ENCODE measurements at regions not wholly inside any gene's neighbourhood (a gene's known extent, or its start where the extent isn't known, plus 50 kb on each side); places are given as distances from the start of the nearest gene placed in this dataset.
"Not testable (repeated sequence)": the region's sequence is repeated elsewhere in the genome, so short reads cannot be mapped to it uniquely, and the experiment has no call there.

DNA sequence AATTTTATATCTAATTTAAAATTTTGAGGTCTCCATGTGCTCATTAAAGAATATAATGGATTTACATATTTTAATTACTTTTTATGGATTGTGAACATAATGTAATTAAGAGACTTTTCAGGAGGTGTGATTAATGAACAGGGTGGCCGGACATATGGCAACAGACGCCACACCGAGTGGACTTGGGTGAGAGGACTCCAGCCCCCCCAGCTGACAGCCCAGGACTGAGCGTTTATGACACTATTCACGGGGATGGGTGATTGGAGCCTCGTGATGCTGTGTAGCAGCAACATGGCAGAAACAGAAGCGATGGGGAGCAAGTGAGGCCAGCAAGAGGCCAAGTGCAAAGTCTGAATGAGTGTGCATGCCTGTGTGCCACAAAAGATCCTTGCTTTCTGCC is 1176.9 kb downstream of the TYW1 start:
- DNase-seq (ENCODE audit: low spot score) = no peak

DNA sequence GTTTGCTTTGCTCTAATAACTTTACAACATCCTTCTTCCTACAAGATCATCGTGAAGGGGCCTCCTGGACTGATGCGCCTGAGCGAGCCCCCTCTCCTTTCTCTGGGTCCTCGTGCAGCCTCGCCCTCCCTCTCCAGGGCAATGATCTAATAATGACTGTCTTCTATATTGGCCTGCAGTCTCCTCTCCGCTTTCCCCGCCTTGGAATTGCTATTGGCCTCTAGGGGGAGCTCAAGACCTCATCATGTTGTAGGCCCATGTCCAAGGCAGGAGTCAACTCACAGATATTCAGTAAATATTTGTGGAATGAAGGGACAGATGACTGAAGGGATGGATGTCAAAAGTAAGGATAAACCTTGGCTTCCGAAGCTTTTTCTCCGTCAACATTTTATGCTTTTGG is 1180.3 kb downstream of the TYW1 start:
- peak; percentile 68 for DNase-seq (ENCODE audit: low spot score)

DNA sequence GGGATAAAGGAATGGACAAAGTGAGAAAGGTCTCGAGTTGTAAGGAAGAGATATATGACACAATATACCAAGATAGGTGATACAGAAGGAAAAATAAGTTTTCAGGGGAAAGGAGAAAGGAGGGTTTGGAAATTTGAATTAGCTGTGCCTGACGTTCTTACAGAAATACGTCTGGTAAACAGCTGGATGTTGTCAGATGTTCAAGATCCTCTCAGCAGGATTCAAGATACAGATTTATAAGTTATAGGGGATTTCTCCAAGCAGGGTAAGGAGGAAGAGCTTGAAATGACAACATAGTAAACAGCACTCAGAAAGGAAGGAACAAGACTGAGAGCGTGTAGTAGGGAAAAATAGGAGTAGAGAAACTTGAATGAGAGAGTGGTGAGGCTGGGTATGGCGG is 1184.1 kb downstream of the TYW1 start:
- DNase-seq (ENCODE audit: low spot score) = no peak

DNA sequence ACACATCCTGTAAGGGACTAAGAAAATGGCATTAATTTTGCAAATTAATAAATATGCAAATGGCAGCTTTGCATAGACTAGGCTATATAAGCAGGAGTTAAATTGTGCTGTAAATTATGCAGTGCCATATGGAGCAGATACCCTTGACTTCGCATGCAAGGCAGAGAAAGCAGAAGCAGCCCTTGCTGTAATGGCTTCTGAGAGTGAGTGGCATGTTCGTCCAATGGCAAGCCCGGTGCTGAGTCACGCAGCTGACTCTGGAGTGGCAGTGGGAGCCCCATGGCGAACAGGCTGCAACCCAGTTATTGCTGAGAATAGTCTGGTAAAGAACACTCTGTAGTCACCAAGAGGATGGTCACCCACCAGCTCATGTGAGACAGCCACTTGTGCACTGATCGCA is 1186.5 kb downstream of the TYW1 start:
- no peak for DNase-seq (ENCODE audit: low spot score)

DNA sequence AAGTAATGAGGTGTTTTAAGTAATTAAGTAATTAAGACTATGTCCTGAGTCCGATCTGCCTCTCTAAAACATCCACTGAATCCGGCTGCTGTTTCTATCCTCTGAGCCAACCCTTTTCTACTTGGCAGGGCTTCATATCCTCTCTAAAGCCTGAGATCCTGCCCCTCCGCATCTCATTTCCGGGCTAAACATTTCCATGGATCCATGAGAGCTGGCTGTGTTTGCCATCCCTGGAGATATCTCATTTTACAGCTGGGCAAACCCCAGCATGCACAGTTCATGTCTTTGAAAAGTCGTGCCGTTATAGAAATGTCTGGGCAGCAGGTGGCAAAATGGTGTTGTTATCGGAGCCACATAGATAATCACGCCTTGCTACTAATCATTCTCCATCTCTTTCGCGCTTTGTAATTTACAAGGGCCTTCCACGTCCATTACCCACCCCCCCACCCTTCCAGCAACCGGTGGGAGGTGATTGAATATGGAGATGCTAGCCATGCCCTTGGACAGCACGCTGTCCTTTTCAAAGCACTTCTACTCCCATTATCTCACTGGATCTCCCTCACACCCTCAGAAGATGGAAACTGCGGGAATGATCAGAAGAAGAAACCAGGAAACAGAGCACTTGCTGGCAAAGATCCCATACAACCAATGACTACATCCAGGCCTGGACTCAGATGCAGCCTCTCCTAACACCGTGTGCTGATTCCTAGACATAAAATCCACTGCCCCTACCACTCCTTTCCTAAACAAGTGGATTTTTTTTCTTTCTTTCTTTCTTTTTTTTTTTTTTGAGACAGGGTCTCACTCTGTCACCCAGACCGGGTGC is 1189.2 kb downstream of the TYW1 start:
- DNase-seq (ENCODE audit: low spot score) = peak; percentile 4

DNA sequence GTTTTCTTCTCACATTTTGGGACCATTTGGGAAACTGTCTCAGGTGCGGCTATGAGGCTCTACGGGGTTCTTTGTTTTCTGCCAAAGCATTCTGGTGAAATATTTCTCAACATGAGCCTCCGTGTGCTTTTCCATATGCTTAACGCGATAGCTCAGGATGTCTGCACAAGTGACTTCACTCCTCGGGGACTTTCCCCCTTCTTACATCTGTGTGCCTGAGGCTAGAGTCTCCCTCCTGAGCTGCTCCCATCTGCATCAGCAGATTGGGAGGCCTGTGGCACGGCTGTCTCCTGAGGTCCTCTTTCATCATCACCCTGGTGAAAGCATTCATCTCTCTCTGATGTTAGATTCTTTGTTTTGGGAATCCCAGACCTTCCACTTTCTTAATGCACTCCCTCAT is 1190.9 kb downstream of the TYW1 start:
- no peak for DNase-seq (ENCODE audit: low spot score)

DNA sequence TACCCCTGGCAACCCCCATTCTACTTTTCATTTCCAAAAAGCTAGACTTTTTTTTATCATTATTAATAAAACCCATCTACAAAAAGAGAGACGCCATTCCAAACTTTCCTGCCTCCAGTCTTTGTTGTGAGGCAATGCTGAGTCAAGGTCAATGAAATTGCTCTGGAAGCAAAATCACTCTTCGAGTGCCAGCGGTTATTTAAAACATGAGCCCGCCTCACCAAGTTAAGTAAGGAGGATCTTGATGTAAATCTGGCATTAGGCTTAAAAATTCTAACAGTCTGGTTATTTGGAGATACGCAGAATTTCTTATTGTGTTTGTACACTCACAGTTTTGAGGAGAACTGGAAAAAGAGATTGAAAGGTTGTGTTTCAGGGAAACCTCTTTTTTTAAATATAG is 1196.3 kb downstream of the TYW1 start:
- DNase-seq (ENCODE audit: low spot score) = no peak

DNA sequence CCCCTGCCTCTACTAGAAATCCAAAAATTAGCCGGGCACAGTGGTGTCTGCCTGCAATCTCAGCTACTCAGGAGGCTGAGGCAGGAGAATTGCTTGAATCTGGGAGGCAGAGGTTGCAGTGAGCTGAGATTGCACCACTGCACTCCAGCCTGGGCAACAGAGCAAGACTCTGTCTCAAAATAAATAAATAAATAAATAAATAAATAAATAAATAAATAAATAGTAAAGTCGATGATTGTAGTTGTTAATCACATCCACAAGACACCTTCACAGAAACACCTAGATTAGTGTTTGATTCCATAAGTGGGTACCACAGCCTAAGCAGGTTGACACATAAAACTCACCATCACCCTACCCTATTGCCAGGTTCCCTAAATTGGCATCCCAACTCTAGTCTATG is 1199.0 kb downstream of the TYW1 start:
- DNase-seq (ENCODE audit: low spot score) = not testable (repeated sequence)

DNA sequence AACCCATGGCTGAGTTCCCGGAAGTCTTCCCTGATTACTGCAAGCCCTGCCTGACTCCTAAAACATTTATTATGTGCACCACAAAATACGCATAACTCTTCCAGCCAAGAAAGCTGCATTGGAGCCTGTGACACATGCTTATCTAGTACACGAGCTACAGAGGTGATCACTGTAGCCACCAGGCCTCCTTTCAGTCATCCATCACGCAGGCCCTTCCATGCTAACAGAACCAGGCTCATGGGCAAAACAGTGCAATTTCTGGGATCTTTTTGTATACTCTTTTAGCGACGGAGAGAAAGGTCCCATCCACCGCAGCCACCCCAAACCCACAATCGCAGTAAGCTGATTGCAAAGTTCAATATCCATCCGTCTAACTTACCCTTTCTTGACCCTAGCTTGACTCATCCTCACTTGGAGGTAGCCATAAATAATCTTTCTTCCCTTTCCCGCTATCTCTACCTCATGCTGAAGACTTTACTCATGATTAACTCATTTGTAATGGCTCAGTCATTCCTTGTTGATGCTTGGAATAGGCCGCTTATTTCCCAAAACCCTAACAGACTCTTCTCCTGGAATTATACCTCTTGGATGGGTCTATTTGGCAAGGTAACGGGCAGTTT is 1203.5 kb downstream of the TYW1 start:
- no peak for DNase-seq (ENCODE audit: low spot score)

DNA sequence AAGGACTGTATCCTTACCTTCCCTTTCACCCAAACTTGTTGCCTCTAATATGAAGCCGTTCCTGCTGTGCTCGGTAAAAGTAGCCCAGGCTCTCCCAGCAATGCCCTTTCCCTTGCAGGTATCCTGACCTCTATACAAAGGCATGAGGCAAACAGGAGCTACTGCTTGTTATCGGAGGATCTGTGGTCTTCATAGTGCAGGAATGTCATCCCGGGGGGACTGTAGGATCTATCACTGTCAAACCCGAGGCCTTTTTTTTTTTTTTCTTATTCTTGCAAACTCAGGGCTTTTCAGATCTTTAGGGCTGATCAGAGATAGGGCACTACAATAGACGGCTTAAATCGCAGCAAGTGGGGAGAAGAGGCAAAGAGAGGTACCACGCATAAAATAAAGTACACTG is 1206.6 kb downstream of the TYW1 start:
- DNase-seq (ENCODE audit: low spot score) = no peak

DNA sequence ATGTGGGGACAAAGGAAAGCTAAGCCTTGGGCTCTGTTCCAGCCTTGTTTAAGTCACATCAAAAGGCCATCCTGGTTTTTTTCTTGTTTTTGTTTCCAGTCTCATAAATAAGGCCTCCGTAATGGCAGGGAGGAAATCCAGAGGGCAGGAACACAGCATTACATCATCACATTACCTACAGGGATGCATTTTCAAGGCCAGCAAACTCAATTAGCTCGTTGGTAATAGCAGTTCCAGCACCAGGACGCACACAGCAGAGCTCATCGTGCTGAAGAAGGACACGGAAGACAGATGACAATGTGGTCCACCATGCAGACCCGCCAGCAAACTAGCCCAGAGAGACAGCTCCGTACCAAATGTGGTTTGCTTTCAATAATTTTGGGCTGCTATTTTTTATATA is 1209.2 kb downstream of the TYW1 start:
- DNase-seq (ENCODE audit: low spot score) = no peak

DNA sequence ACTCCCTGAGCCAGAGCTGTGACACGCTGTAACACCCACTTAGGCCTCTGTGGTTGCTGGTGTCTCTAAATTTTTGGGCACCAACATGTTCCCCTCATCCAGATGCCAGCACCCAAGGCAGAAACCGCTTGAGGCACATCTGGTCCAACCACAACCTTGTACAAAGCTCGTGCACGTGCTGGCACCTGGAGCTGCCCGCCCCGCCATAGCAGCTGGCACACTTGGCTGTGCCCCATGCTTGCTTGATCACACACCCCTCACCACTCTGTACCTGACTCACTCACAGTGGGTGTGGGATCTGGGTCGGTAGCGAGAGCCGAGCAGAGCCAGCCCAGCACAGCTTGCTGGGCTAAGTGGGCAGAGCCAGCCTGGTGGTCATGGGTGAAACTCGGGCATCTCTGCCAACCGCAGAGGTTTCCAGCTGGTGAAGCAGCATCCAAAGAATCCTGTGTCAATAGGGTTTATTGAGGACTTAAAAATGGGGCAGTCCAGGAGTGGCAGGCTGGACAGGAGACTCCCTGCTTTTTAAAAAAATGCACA is 1210.4 kb downstream of the TYW1 start:
- no peak for DNase-seq (ENCODE audit: low spot score)

DNA sequence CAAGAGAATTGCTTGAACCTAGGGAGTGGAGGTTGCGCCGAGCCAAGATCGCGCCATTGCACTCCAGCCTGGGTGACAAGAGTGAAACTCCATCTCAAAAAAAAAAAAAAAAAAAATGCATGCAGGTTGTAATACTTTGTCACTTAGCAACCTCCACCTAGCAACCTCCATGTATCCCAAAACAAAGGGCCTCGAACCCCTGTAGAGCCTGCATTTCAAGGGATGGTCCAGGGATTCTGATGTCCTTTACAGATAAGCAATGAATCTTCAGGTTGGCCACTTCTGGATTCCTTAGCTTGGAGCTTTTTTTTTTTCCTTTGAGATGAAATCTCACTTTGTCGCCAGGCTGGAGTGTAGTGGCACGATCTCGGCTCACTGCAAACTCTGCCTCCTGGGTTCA is 1211.0 kb downstream of the TYW1 start:
- DNase-seq (ENCODE audit: low spot score) = no peak

DNA sequence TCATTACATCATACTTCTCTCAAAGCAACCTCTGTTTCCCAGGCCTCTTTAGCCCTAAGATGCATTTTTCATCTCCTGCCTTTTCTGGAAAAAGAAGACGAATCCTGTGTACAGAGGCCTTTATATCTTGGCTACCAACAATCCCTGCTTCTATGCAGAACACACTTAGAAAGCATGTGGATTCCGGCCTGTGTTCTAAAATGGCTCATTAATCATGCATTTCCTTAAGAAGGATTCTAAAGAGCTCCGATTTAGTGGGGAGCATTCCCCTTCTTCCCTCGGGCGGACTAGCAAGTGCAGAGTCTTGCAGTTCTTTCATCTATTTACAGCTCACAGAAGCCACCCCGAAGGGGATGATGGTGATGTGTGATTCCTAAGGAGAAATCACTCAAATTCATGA is 1212.9 kb downstream of the TYW1 start:
- DNase-seq (ENCODE audit: low spot score) = no peak

DNA sequence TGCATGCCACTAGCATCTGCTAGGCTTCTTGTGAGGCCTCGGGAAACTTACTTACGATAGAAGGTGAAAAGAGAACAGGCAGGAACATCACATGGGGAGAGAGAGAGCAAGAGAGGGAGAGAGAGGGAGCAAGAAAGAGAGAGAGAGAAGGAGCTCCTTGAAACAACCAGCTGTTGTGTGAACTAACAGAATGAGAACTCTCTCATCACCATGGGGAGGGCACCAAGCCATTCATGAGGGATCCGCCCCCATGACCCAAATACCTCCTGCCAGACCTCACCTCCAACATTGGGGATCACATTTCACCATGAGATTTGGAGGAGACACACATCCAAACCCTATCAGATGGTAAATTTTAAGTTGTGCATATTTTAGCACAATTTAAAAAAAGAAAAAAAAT is 1217.2 kb downstream of the TYW1 start:
- DNase-seq (ENCODE audit: low spot score) = no peak

DNA sequence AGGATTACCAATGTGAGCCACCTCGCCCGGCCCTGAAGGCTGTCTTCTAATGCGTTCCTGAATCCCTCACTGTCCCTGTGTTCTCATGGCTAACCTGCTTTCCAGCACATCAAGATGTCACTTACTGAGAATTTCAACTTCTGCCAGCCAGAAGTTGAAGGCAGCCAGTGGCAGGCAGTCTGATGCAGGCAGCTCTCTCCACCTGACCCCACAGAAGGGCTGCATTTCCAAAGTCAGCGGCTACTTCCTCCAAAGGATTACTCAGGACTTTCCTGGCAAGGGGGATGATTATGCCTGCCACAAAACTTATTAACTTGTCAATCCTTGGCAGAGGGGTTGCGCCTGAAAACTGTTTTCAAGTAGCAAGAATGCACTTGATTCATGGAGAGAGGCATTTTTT is 1219.4 kb downstream of the TYW1 start:
- DNase-seq (ENCODE audit: low spot score) = peak; percentile 22

DNA sequence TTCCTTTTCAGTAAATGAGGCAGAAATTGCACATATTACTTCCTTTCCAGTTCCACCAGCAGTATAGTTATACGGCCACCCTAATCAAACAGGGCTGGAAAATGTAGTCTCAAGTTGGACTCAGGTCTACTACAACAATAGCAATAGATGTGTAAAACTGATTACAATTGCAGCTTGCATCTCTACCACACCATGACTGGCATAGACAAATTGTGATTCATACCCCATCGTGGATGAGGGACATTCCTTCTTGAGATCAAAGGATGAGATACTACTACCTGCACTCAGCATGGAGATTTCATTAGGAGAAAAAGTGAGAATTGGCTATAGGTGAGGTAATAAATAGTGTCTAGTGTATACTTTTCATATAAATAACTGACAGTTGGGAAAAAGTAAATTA is 1220.8 kb downstream of the TYW1 start:
- no peak for DNase-seq (ENCODE audit: low spot score)

DNA sequence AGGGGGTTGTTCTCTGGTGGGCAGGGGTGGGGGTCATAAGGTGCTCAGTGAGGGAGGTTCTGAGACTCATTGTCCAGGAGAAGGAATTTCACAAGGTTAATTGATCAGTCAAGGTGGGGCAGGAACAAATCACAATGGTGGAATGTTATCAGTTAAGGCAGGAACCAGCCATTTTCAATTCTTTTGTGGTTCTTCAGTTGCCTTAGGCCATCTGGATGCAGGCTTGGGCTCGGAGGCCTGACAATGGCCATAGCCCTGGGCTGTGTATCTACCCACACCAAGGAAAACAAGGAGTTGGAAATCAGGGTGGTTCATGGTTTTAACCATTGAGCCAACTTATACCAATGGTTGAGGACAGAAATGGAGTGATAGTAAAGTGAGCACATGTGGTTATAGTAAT is 1221.8 kb downstream of the TYW1 start:
- no peak for DNase-seq (ENCODE audit: low spot score)

DNA sequence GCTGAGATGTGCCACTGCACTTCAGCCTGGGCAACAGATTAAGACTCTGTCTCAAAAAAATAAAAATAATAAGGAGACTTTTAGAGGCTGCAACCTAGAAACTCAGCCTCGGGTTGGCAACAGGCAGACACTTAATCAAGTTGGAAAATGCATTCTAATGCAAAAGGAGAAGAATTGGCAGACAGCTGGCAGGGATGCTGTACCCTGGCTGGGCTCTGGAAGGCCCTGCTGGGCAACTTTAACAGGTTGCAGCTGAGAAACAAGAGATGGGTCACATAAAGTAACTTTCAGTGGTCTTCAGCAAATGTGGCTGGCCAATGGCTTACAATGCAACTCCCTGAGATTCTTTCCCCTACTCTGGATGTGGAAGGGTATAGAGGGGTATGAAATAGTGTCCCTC is 1225.7 kb downstream of the TYW1 start:
- DNase-seq (ENCODE audit: low spot score) = no peak

DNA sequence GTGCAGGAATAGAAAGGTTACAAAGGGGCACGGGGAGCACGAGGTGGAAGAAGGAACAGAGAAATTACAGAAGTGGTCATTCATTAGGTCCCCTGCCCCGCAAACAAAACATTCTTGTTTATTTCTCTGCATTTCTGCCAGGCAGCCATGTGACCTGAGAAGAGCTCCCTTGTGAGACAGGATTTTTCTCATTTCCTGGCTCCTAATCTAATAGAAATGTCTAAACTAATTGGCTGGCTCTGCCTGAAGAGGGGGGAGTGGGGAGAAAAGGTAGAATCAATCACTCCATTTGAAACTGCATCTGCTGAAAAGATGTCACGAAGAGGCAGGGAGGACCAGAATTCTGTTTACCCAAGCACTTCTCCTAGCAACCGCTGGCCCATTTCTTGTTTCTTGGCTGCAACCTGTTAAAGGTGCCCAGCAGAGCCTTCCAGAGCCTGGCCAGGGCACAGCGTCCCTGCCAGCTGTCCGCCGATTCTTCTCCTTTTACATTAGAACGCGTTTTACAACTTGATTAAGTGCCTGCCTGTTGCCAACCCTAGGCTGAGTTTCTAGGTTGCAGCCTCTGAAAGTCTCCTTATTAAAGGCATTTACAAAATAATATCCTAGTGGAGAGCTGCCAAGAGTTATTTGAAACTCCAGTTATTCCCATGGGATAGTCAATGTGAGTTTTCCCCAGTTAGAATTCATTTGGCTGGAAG is 1227.6 kb downstream of the TYW1 start:
- DNase-seq (ENCODE audit: low spot score) = peak; percentile 81

DNA sequence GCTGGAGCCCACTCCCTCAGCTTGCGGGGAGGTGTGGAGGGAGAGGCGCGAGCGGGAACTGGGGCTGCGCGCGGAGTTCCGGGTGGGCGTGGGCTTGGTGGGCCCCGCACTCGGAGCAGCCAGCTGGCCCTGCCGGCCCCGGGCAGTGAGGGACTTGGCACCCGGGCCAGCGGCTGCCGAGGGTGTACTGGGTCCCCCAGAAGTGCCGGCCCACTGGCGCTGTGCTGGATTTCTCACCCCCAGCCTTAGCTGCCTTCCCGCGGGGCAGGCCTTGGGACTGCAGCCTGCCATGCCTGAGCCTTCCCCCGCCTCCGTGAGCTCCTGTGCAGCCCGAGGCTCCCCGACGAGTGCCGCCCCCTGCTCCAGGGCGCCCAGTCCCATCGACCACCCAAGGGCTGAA is 1234.4 kb downstream of the TYW1 start:
- DNase-seq (ENCODE audit: low spot score) = not testable (repeated sequence)

DNA sequence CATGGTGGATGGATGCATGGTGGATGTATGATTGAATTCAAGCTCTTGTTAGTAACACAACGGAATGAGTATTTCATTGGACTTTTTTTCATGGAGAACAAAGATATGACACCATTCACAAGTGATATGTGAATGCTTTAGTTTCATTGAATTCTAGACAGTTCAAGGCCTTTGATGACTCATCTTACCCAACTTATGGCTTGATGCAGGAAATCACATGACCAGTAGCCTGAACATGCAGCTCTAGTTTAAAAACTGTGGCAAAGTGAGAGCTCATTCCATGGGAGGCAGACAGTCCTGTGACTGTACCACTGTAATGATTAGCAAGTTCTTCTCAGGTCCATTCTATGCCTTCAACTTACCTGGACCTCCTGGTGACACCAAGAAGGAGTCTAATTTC is 1239.3 kb downstream of the TYW1 start:
- DNase-seq (ENCODE audit: low spot score) = no peak

DNA sequence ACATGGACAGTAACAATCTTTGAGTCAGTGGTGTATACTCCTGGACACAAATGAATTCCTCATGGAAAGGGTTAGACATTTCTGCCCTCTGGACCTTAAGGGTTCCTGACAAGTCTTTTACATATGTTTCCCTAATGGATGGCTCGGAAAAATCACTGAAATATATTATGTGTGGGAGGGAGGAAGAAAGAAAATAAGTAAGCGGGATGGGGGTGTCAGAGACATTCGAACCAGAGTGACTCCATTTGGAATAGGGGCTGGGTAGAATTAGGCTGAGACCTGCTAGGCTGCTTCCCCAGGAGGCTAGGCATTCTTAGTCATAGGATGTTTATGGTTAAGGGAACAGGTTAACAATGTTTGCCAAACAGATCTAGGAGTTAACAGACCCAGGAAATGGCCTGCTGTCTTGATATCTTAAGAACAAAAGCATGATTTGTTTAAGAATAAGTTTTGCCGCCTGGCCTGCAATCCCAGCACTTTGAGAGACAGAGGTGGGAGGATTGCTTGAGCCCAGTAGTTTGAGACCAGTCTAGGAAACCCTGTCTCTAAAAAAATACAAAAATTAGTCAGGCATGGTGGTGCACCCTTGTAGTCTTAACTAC is 1241.7 kb downstream of the TYW1 start:
- no peak for DNase-seq (ENCODE audit: low spot score)
